ENCODE measurements at regions not wholly inside any gene's neighbourhood (a gene's known extent, or its start where the extent isn't known, plus 50 kb on each side); places are given as distances from the start of the nearest gene placed in this dataset.
A peak's percentile ranks its signal among the peaks of the same experiment; 100 is the strongest.

GRCh38 chr1:58249388-58249736 is 297.2 kb downstream of the OMA1 start:
- H3K27me3 ChIP-seq: peaks cover 7 to 8% of the 10 kb centered on the region in 2 donors
- H3K4me3 ChIP-seq: peak overlapping the region in 2 of 3 donors; percentile 45 to 46
- no peak overlapping the region for H3K27ac ChIP-seq
- no peaks in the 10 kb centered on the region for H3K36me3 ChIP-seq
- DNase-seq (no peak), ATAC-seq (no peak)
- TF ChIP-seq POLR2A (IDR thresholded peaks at IDR 0.05) (no peak), CTCF (IDR thresholded peaks at IDR 0.05) (no peak)
- no peaks in the 10 kb centered on the region for H3K9me3 ChIP-seq
- H3K4me1 ChIP-seq: peaks cover 0 to 13% (median 0%) of the 10 kb centered on the region in 4 donors
- intact Hi-C loops (cut with DNase I): no loop called here
- under 1% methylated on average over 14 of the region's 14 CpGs for WGBS (ENCODE audit: insufficient coverage, low coverage, low lambda C conversion rate, missing lambda C conversion rate)

- no peak for DNase-seq
- intact Hi-C loops (cut with DNase I): no loop called here
- TF ChIP-seq POLR2A (IDR thresholded peaks at IDR 0.05) (no peak), CTCF (IDR thresholded peaks at IDR 0.05) (no peak)
- Histone ChIP-seq H3K9me3 (no peaks in the 10 kb centered on the region), H3K36me3 (no peaks in the 10 kb centered on the region), H3K27ac (no peak overlapping the region), H3K4me3 (no peak overlapping the region), H3K4me1 (peaks cover 0 to 13% (median 0%) of the 10 kb centered on the region in 4 donors), H3K27me3 (peaks cover 7 to 8% of the 10 kb centered on the region in 2 donors)
- 7% methylated on average over 10 of the region's 11 CpGs for WGBS (ENCODE audit: insufficient coverage, low coverage, low lambda C conversion rate, missing lambda C conversion rate)
- no peak for ATAC-seq
Measured at GRCh38 chr1:58248791-58249190, 297.7 kb downstream of the OMA1 start.

GRCh38 chr1:58248072-58248471 is 298.5 kb downstream of the OMA1 start:
- Histone ChIP-seq H3K27ac (no peak overlapping the region), H3K27me3 (peaks cover 7 to 8% of the 10 kb centered on the region in 2 donors), H3K36me3 (no peaks in the 10 kb centered on the region), H3K4me3 (no peak overlapping the region), H3K9me3 (no peaks in the 10 kb centered on the region), H3K4me1 (peaks cover 0 to 13% (median 0%) of the 10 kb centered on the region in 4 donors)
- TF ChIP-seq POLR2A (IDR thresholded peaks at IDR 0.05): no peak
- no peak for TF ChIP-seq CTCF (IDR thresholded peaks at IDR 0.05)
- no peak for DNase-seq
- 24% methylated on average over 5 of the region's 5 CpGs for WGBS (ENCODE audit: insufficient coverage, low coverage, low lambda C conversion rate, missing lambda C conversion rate)
- ATAC-seq: no peak
- intact Hi-C loops (cut with DNase I): no loop called here

GRCh38 chr1:58246549-58246948 is 300.0 kb downstream of the OMA1 start:
- Histone ChIP-seq H3K4me3 (no peak overlapping the region), H3K27me3 (peaks cover 7 to 8% of the 10 kb centered on the region in 2 donors), H3K4me1 (peaks cover 0 to 13% (median 0%) of the 10 kb centered on the region in 4 donors), H3K9me3 (no peaks in the 10 kb centered on the region), H3K36me3 (no peaks in the 10 kb centered on the region), H3K27ac (no peak overlapping the region)
- WGBS (ENCODE audit: insufficient coverage, low coverage, low lambda C conversion rate, missing lambda C conversion rate): 90% methylated on average over 4 of the region's 4 CpGs
- intact Hi-C loops (cut with DNase I): no loop called here
- ATAC-seq (no peak), DNase-seq (no peak)
- no peak for TF ChIP-seq POLR2A (IDR thresholded peaks at IDR 0.05)
- no peak for TF ChIP-seq CTCF (IDR thresholded peaks at IDR 0.05)

GRCh38 chr1:58244872-58245271 is 301.7 kb downstream of the OMA1 start:
- intact Hi-C loops (cut with DNase I): no loop called here
- H3K27ac ChIP-seq: no peak overlapping the region
- H3K27me3 ChIP-seq: peaks cover 7 to 8% of the 10 kb centered on the region in 2 donors
- H3K36me3 ChIP-seq: no peaks in the 10 kb centered on the region
- peaks cover 0 to 11% (median 0%) of the 10 kb centered on the region in 4 donors for H3K4me1 ChIP-seq
- no peak overlapping the region for H3K4me3 ChIP-seq
- H3K9me3 ChIP-seq: no peaks in the 10 kb centered on the region
- no peak for DNase-seq
- ATAC-seq: no peak
- no peak for TF ChIP-seq POLR2A (IDR thresholded peaks at IDR 0.05)
- TF ChIP-seq CTCF (IDR thresholded peaks at IDR 0.05): no peak
- WGBS (ENCODE audit: insufficient coverage, low coverage, low lambda C conversion rate, missing lambda C conversion rate): 81% methylated on average over 3 of the region's 3 CpGs
